HCT116 (cell line): ENCODE measurements at regions not wholly inside any gene's neighbourhood (a gene's known extent, or its start where the extent isn't known, plus 50 kb on each side); places are given as distances from the start of the nearest gene placed in this dataset.
"Not testable (repeated sequence)": the region's sequence is repeated elsewhere in the genome, so short reads cannot be mapped to it uniquely, and the experiment has no call there.

Experiments used
- ELF1 ChIP-seq: IDR thresholded peaks from 2 replicates; pipeline ENCODE4 v1.6.1; 2012; ENCODE audit warnings: low read depth, borderline replicate concordance
- EZH2 ChIP-seq: fragments of 200-600 bp; sonication (generic); IDR thresholded peaks from 2 replicates; pipeline ENCODE4 v1.6.1; 2017; ENCODE audit warnings: antibody characterized with exemption, mixed run types
- EZH2phosphoT487 ChIP-seq: fragments of 200-600 bp; IDR thresholded peaks from 2 replicates; pipeline ENCODE4 v1.6.1; 2018; ENCODE audit warnings: antibody characterized with exemption, borderline replicate concordance
- JUND ChIP-seq: IDR thresholded peaks from 2 replicates; pipeline ENCODE4 v1.6.1; 2012
- POLR2A ChIP-seq: IDR thresholded peaks from 2 replicates; pipeline ENCODE4 v1.7.0; 2011; ENCODE audit warnings: borderline replicate concordance; ENCODE audit not compliant: insufficient read depth, insufficient read length; ENCODE audit errors: extremely low read depth
- POLR2AphosphoS5 ChIP-seq: IDR thresholded peaks from 2 replicates; pipeline ENCODE4 v1.6.1; 2011; ENCODE audit warnings: mild to moderate bottlenecking, low read depth, low read length, moderate library complexity
- RAD21 ChIP-seq: IDR thresholded peaks from 2 replicates; pipeline ENCODE4 v1.6.1; 2012; ENCODE audit warnings: low read depth, mild to moderate bottlenecking
- SIN3A ChIP-seq: IDR thresholded peaks from 2 replicates; pipeline ENCODE4 v1.6.1; 2012; ENCODE audit warnings: low read depth
- YY1 ChIP-seq: IDR thresholded peaks from 2 replicates; pipeline ENCODE4 v1.6.1; 2011; ENCODE audit warnings: low read length, low read depth, moderate library complexity, mild to moderate bottlenecking; ENCODE audit not compliant: insufficient replicate concordance; ENCODE audit errors: extremely low read depth
- ZNF274 ChIP-seq: fragments of 200-500 bp; sonication (Bioruptor generic); IDR thresholded peaks from 2 replicates; pipeline ENCODE4 v1.6.1; 2014; ENCODE audit warnings: mild to moderate bottlenecking, low read depth, low read length, inconsistent platforms
- TF ChIP-seq, protein P1 (sequence below), 3 experiments: fragments of 200-600 bp in 1 of 3; sonication (generic) in 1 of 3; IDR thresholded peaks in 2 of 3; conservative IDR thresholded peaks in 1 of 3; 2 replicates each; pipeline ENCODE4 v1.5.1; 2012 to 2017; ENCODE audit warnings: low read depth in 2 of 3, low read length in 2 of 3, antibody characterized with exemption in 1 of 3, borderline replicate concordance in 1 of 3, control low read depth in 1 of 3, mild to moderate bottlenecking in 1 of 3, mixed read lengths in 1 of 3, mixed run types in 1 of 3, moderate library complexity in 1 of 3; ENCODE audit not compliant: insufficient read depth in 1 of 3

DNA sequence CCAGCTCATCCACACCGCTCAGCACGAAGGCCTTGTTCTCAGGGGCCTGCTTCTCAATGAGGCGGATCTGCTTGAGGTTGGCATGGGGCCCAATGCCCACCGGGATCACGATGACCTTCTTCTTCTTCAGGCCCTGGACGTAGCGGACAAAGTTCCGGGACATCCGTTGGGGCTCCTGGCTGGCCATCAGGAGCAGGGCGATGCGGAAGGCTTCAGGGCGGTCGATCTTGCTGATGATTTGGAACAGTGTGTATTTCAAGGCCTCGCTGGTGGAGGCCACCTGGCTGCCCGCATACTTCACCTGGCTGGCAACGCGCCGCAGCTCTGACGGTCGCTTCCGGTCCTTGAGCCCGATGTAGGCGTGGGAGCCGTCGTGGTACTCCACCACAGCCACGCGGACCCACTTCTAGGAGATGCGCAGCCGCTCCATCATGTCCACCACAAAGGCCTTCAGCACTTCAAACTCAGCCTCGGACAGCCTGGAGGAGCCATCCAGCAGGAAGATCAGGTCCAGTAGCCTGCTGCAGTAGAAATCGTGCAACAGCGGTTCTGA is 105.0 kb upstream of the CCT8L2 start:
- not testable (repeated sequence) for TF ChIP-seq RAD21, POLR2AphosphoS5, ELF1, EZH2, POLR2A, EZH2phosphoT487, SIN3A, YY1, JUND, ZNF274
- TF ChIP-seq, protein P1, sequence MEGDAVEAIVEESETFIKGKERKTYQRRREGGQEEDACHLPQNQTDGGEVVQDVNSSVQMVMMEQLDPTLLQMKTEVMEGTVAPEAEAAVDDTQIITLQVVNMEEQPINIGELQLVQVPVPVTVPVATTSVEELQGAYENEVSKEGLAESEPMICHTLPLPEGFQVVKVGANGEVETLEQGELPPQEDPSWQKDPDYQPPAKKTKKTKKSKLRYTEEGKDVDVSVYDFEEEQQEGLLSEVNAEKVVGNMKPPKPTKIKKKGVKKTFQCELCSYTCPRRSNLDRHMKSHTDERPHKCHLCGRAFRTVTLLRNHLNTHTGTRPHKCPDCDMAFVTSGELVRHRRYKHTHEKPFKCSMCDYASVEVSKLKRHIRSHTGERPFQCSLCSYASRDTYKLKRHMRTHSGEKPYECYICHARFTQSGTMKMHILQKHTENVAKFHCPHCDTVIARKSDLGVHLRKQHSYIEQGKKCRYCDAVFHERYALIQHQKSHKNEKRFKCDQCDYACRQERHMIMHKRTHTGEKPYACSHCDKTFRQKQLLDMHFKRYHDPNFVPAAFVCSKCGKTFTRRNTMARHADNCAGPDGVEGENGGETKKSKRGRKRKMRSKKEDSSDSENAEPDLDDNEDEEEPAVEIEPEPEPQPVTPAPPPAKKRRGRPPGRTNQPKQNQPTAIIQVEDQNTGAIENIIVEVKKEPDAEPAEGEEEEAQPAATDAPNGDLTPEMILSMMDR (IDR thresholded peaks at IDR 0.05 in 2 of 3, conservative IDR thresholded peaks at IDR 0.05 in 1 of 3; ENCODE audit: borderline replicate concordance in 1 of 3, insufficient read depth in 1 of 3, low read depth in 2 of 3, low read length in 2 of 3), result not testable (repeated sequence)
